OCI-LY3 (cell line): ENCODE measurements at regions not wholly inside any gene's neighbourhood (a gene's known extent, or its start where the extent isn't known, plus 50 kb on each side); places are given as distances from the start of the nearest gene placed in this dataset.

ENCODE experiments used
- H2AFZ ChIP-seq: fragments of 200-600, 300-600 bp; shearing (Covaris generic); 2 replicates; pipeline ENCODE4 v1.6.0; 2014; ENCODE audit warnings: antibody characterized with exemption, low read depth, low read length
- H3K27ac ChIP-seq: fragments of 200-600, 300-600 bp; sonication (generic); 2 replicates; pipeline ENCODE4 v1.5.1; 2014; ENCODE audit warnings: mild to moderate bottlenecking, low read length, moderate library complexity, mixed read lengths
- H3K27me3 ChIP-seq: fragments of 200-600, 300-600 bp; sonication (generic); 2 replicates; pipeline ENCODE4 v1.6.1; 2014; ENCODE audit warnings: low read depth, low read length, mixed read lengths
- H3K36me3 ChIP-seq: fragments of 200-600, 300-600 bp; sonication (generic); replicated peaks from 2 replicates; pipeline ENCODE3; 2014; ENCODE audit warnings: low read depth, low read length, mixed read lengths
- H3K4me1 ChIP-seq: fragments of 300-600, 200-600 bp; sonication (generic); 2 replicates; pipeline ENCODE4 v1.6.1; 2014; ENCODE audit warnings: low read length, mixed read lengths
- H3K4me2 ChIP-seq: fragments of 200-600, 300-600 bp; sonication (generic); 2 replicates; pipeline ENCODE4 v1.6.1; 2014; ENCODE audit warnings: low read length, mixed read lengths
- H3K4me3 ChIP-seq: fragments of 300-600, 200-600 bp; sonication (generic); 2 replicates; pipeline ENCODE4 v1.5.1; 2014; ENCODE audit warnings: antibody characterized with exemption, mild to moderate bottlenecking, low read length, moderate library complexity
- H3K79me2 ChIP-seq: fragments of 300-600, 200-600 bp; shearing (Covaris generic); 2 replicates; pipeline ENCODE4 v1.6.1; 2014; ENCODE audit warnings: mild to moderate bottlenecking, low read length, mixed read lengths
- H3K9ac ChIP-seq: fragments of 300-600, 200-600 bp; shearing (Covaris generic); 2 replicates; pipeline ENCODE4 v1.6.0; 2014; ENCODE audit warnings: mild to moderate bottlenecking, low read length, moderate library complexity
- H3K9me3 ChIP-seq: fragments of 200-600, 300-600 bp; shearing (Covaris generic); 2 replicates; pipeline ENCODE4 v1.6.1; 2014; ENCODE audit warnings: low read length, mixed read lengths; ENCODE audit not compliant: insufficient read depth
- H4K20me1 ChIP-seq: fragments of 200-600, 300-600 bp; sonication (generic); 2 replicates; pipeline ENCODE4 v1.6.1; 2016; ENCODE audit warnings: low read length, mixed read lengths; ENCODE audit not compliant: insufficient read depth
- EZH2phosphoT487 ChIP-seq: fragments of 200-600 bp; shearing (Covaris generic); IDR thresholded peaks from 2 replicates; pipeline ENCODE4 v1.6.1; 2018; ENCODE audit warnings: antibody characterized with exemption, mixed run types, low read depth
- TF ChIP-seq, protein P1 (sequence below): fragments of 200-600, 300-600 bp; sonication (generic); IDR thresholded peaks from 2 replicates; pipeline ENCODE4 v1.5.1; 2014; ENCODE audit warnings: antibody characterized with exemption, low read length, low read depth

DNA sequence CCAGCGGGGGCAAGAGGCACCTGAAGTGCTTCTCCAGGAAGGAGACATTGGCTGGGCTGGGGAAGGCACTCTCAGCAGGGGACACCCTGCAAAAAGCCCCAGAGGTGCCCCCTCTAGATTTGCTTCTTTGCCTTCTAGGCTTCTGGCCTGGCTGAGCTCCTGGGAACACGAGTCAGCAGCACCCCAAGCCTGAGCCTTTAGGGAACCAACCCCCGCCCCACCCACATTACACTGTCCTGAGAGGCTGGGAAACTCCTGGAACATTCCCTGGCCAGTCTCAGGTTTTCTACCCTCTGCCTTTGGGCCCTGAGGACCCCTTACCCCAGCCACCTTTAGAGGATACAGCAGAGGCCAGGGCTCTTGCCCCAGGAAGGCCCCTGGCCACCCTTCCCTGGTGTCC lies 108.4 kb upstream of the LINGO1 start:
- Histone ChIP-seq H3K4me2 (no peak overlapping the region), H3K27ac (no peak overlapping the region), H3K9me3 (no peaks in the 10 kb centered on the region), H3K4me1 (peaks cover 10% of the 10 kb centered on the region; the same call in 1 of the 2 replicates), H3K4me3 (no peak overlapping the region), H3K9ac (no peak overlapping the region), H4K20me1 (no peaks in the 10 kb centered on the region), H2AFZ (no peak overlapping the region), H3K79me2 (no peaks in the 10 kb centered on the region), H3K27me3 (peaks cover 26% of the 10 kb centered on the region), H3K36me3 (no peaks in the 10 kb centered on the region)
- TF ChIP-seq, protein P1, sequence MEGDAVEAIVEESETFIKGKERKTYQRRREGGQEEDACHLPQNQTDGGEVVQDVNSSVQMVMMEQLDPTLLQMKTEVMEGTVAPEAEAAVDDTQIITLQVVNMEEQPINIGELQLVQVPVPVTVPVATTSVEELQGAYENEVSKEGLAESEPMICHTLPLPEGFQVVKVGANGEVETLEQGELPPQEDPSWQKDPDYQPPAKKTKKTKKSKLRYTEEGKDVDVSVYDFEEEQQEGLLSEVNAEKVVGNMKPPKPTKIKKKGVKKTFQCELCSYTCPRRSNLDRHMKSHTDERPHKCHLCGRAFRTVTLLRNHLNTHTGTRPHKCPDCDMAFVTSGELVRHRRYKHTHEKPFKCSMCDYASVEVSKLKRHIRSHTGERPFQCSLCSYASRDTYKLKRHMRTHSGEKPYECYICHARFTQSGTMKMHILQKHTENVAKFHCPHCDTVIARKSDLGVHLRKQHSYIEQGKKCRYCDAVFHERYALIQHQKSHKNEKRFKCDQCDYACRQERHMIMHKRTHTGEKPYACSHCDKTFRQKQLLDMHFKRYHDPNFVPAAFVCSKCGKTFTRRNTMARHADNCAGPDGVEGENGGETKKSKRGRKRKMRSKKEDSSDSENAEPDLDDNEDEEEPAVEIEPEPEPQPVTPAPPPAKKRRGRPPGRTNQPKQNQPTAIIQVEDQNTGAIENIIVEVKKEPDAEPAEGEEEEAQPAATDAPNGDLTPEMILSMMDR, result no peak
- TF ChIP-seq EZH2phosphoT487, result no peak

DNA sequence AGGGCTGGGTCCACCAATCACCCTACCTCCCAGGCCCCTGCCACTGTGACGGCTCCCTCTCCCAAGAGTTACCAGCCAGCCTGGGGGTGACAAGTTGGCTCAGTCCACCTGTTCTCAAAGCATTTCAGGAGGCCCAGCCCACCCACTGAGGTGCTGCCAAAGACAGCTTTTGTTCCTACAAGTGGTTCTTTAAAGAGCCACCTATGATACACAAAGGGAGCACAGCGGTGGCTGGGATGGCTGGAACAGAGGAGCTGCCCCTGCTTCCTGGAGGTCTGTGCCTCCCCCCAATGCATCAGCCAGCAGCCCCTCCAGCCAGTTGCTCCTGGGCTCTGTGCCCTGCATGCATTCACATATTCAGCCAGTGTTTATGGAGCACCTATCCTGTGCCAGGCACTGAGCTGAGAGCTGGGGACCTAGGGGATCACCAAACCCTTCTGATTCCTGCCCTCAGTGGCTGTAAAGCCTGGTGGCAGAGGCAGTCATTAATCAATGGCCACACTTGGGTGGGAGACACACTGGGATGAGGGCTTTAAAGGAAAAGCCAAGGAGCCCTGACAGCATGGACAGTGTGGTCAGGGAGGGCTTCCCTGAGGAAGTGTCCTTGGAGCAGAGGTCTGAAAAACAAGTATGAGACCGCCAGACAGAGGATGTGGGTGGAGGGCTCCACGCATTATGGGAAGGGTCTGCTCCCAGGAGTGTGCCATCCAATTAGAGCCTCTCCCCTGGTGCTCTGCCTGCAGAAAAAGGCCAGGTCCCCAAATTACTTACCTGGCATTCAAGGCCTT lies 107.1 kb upstream of the LINGO1 start:
- Histone ChIP-seq H3K79me2 (no peaks in the 10 kb centered on the region), H2AFZ (no peak overlapping the region), H3K27ac (no peak overlapping the region), H3K36me3 (no peaks in the 10 kb centered on the region), H3K4me3 (no peak overlapping the region), H3K27me3 (peaks cover 27% of the 10 kb centered on the region), H3K9me3 (no peaks in the 10 kb centered on the region), H3K4me2 (no peak overlapping the region), H3K4me1 (peaks cover 10% of the 10 kb centered on the region; the same call in 1 of the 2 replicates), H3K9ac (no peak overlapping the region), H4K20me1 (no peaks in the 10 kb centered on the region)
- TF ChIP-seq, protein P1, result no peak
- TF ChIP-seq EZH2phosphoT487, result no peak

DNA sequence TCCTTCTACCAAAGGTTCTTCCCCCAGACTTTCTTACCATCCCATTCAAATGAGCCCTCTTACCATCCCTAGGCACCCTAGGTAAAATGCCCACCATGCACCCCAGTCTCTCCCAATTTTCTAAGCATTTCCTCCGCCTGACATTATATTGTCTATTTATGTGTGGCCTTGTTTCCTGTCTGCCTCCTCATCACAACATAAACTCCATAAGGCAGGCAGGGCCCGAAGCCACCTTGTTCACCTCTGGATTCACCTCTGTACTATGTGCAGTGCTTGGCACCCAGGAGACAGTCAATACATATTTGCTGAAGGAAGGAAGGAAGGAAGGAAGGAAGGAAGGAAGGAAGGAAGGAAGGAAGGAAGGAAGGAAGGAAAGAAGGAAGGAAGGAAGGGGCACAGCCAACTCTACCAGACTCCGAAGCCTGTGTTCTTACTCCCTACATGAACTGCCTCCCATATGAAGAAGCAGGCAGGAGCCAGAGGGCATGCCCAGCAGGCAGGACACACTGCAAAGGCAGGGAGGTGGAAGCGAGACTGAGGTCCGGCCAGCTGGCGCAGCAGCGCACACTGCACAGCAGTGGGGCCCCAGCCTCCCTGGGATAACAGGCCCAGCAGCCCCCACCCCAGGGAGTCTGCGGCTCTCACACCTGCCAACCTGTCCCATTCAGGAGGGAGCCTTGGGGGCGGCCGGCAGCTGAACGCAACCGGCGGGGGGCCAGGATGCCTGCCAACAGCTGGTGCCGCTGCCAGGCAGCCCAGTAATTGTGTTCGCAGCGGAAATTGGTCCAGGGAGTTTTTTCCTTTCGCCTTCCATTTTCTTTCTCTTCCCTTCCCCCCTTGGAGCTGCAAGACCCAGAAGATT lies 106.0 kb upstream of the LINGO1 start:
- Histone ChIP-seq H3K36me3 (no peaks in the 10 kb centered on the region), H3K27ac (no peak overlapping the region), H3K27me3 (peaks cover 22% of the 10 kb centered on the region), H3K4me2 (no peak overlapping the region), H3K79me2 (no peaks in the 10 kb centered on the region), H3K4me3 (no peak overlapping the region), H3K9ac (no peak overlapping the region), H4K20me1 (no peaks in the 10 kb centered on the region), H3K4me1 (peaks cover 10% of the 10 kb centered on the region; the same call in 1 of the 2 replicates), H2AFZ (no peak overlapping the region), H3K9me3 (no peaks in the 10 kb centered on the region)
- TF ChIP-seq, protein P1, result no peak
- TF ChIP-seq EZH2phosphoT487, result no peak

DNA sequence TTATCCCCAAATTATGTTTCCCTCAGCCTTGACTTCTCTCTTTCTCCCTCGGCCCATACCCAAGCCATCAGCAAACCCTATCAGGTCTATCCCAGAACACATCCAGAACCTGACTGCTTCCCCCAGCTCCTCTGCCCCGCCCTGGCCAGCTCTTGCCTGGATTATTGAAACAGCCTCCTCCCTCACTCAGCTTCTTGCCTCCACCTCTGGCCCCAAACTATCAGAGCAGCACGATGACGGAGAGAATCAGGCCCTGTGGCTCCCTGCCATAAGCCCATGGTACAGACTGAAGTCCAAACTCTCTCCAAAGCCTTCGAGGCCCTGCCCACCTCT lies 105.3 kb upstream of the LINGO1 start:
- no peak overlapping the region for H2AFZ ChIP-seq
- H4K20me1 ChIP-seq, result no peaks in the 10 kb centered on the region
- H3K79me2 ChIP-seq, result no peaks in the 10 kb centered on the region
- H3K9me3 ChIP-seq, result no peaks in the 10 kb centered on the region
- H3K4me3 ChIP-seq, result no peak overlapping the region
- H3K9ac ChIP-seq, result no peak overlapping the region
- H3K4me2 ChIP-seq, result no peak overlapping the region
- H3K27ac ChIP-seq, result no peak overlapping the region
- TF ChIP-seq EZH2phosphoT487, result no peak
- TF ChIP-seq, protein P1, result no peak
- H3K36me3 ChIP-seq, result no peaks in the 10 kb centered on the region
- H3K27me3 ChIP-seq, result peaks cover 18% of the 10 kb centered on the region; the same call in 1 of the 2 replicates
- H3K4me1 ChIP-seq, result peaks cover 10% of the 10 kb centered on the region; the same call in 1 of the 2 replicates
